ENCODE measurements at regions not wholly inside any gene's neighbourhood (a gene's known extent, or its start where the extent isn't known, plus 50 kb on each side); places are given as distances from the start of the nearest gene placed in this dataset.

DNA sequence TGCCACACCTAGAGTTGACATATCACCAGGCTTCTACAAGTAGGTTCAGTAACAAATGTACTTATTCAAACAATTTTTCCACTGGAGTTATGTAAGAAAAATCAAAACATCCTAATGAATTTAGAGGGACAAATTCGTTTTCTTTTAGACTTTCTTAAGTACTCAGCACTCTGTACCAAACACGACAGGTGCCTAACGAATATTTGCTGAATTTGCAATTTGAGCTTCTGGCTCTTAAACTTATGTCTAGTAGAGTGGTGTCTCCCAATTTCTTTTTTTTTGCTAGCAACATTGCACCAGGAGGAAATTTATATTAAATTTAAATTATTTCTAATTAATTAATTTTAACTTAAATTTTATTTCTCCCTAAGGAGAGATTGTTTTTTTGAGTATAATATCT lies 397.0 kb downstream of the CNTN3 start:
- Histone ChIP-seq H3K9ac (ENCODE audit: insufficient read depth, low read length, poor library complexity, severe bottlenecking) (no peak overlapping the region), H3K9me3 (replicated peaks in 1 of 2; ENCODE audit: control insufficient read depth in 1 of 2, insufficient read depth in 1 of 2, low read length in 2 of 2) (no peaks in the 10 kb centered on the region), H2AFZ (ENCODE audit: insufficient read depth, low read depth, low read length, poor library complexity, severe bottlenecking) (no peak overlapping the region), H3K27me3 (ENCODE audit: control insufficient read depth in 2 of 2, insufficient read depth in 2 of 2, low read length in 2 of 2) (no peaks in the 10 kb centered on the region), H3K79me2 (ENCODE audit: insufficient read depth, low read length) (no peaks in the 10 kb centered on the region), H3K4me2 (replicated peaks; ENCODE audit: extremely low read depth, low read length, poor library complexity, severe bottlenecking) (no peak overlapping the region), H4K20me1 (ENCODE audit: insufficient read depth, low read length) (no peaks in the 10 kb centered on the region), H3K4me1 (ENCODE audit: control insufficient read depth in 1 of 2, insufficient read depth in 2 of 2, low read length in 2 of 2) (no peaks in the 10 kb centered on the region), H3K36me3 (replicated peaks in 1 of 2; ENCODE audit: control insufficient read depth in 1 of 2, insufficient read depth in 2 of 2, low read length in 2 of 2) (no peaks in the 10 kb centered on the region), H3K4me3 (replicated peaks in 1 of 3; ENCODE audit: low read depth in 2 of 3, low read length in 3 of 3) (no peak overlapping the region), H3K27ac (ENCODE audit: low read depth in 1 of 2, low read length in 2 of 2) (no peak overlapping the region)
- WGBS (ENCODE audit: insufficient coverage) = no CpG with 5 or more reads among the region's 3 CpGs
- no peak for DNase-seq
- H3K27me3 Mint-ChIP-seq (ENCODE audit: low read depth in 3 of 3) = peaks cover 0 to 1% (median 0%) of the 10 kb centered on the region in 3 donors
- H3K36me3 Mint-ChIP-seq = no peaks in the 10 kb centered on the region
- peaks cover 0 to 6% (median 0%) of the 10 kb centered on the region in 7 donors for H3K9me3 Mint-ChIP-seq
- intact Hi-C loops (cut with micrococcal nuclease) = no loop called here
- no peak overlapping the region for H3K4me3 Mint-ChIP-seq
- TF ChIP-seq CTCF (IDR thresholded peaks at IDR 0.05) = no peak
- no peaks in the 10 kb centered on the region for H3K4me1 Mint-ChIP-seq
- no peak overlapping the region for H3K27ac Mint-ChIP-seq

GRCh38 chr3:74214286-74214685 lies 400.2 kb downstream of the CNTN3 start:
- Mint-ChIP-seq H3K36me3 (no peaks in the 10 kb centered on the region), H3K27me3 (ENCODE audit: low read depth in 3 of 3) (peaks cover 0 to 1% (median 0%) of the 10 kb centered on the region in 3 donors), H3K27ac (no peak overlapping the region), H3K9me3 (peaks cover 0 to 7% (median 0%) of the 10 kb centered on the region in 7 donors), H3K4me3 (no peak overlapping the region), H3K4me1 (no peaks in the 10 kb centered on the region)
- Histone ChIP-seq H3K9ac (ENCODE audit: insufficient read depth, low read length, poor library complexity, severe bottlenecking) (no peak overlapping the region), H2AFZ (ENCODE audit: insufficient read depth, low read depth, low read length, poor library complexity, severe bottlenecking) (no peak overlapping the region), H3K4me1 (ENCODE audit: control insufficient read depth in 1 of 2, insufficient read depth in 2 of 2, low read length in 2 of 2) (no peaks in the 10 kb centered on the region), H3K79me2 (ENCODE audit: insufficient read depth, low read length) (no peaks in the 10 kb centered on the region), H3K9me3 (replicated peaks in 1 of 2; ENCODE audit: control insufficient read depth in 1 of 2, insufficient read depth in 1 of 2, low read length in 2 of 2) (no peaks in the 10 kb centered on the region), H3K27ac (ENCODE audit: low read depth in 1 of 2, low read length in 2 of 2) (no peak overlapping the region), H3K4me2 (replicated peaks; ENCODE audit: extremely low read depth, low read length, poor library complexity, severe bottlenecking) (no peak overlapping the region), H3K4me3 (replicated peaks in 1 of 3; ENCODE audit: low read depth in 2 of 3, low read length in 3 of 3) (no peak overlapping the region), H3K36me3 (replicated peaks in 1 of 2; ENCODE audit: control insufficient read depth in 1 of 2, insufficient read depth in 2 of 2, low read length in 2 of 2) (no peaks in the 10 kb centered on the region), H4K20me1 (ENCODE audit: insufficient read depth, low read length) (no peaks in the 10 kb centered on the region), H3K27me3 (ENCODE audit: control insufficient read depth in 2 of 2, insufficient read depth in 2 of 2, low read length in 2 of 2) (no peaks in the 10 kb centered on the region)
- intact Hi-C loops (cut with micrococcal nuclease) = no loop called here
- DNase-seq = no peak
- no peak for TF ChIP-seq CTCF (IDR thresholded peaks at IDR 0.05)
- 82% methylated on average over 2 of the region's 4 CpGs for WGBS (ENCODE audit: insufficient coverage)

All from CD14-positive monocyte (primary cell).